ENCODE measurements at regions not wholly inside any gene's neighbourhood (a gene's known extent, or its start where the extent isn't known, plus 50 kb on each side); places are given as distances from the start of the nearest gene placed in this dataset.

- no peak overlapping the region for H3K27ac ChIP-seq (ENCODE audit: low read depth, low read length)
- H3K79me2 ChIP-seq (ENCODE audit: insufficient read depth, low read length): no peaks in the 10 kb centered on the region
- no peak overlapping the region for H3K4me2 ChIP-seq (ENCODE audit: low read length)
- H3K9me2 ChIP-seq (ENCODE audit: insufficient read depth): no peaks in the 10 kb centered on the region
- ChIA-PET RAD21 (ENCODE audit: low non-redundant PET in 1 of 2, low total read pairs in 2 of 2, uncharacterized antibody in 2 of 2, unreplicated experiment in 2 of 2) (no interaction called here), POLR2A (no interaction called here), CTCF (no interaction called here)
- H2AFZ ChIP-seq (ENCODE audit: low read depth, low read length, poor library complexity, severe bottlenecking): no peak overlapping the region
- no peaks in the 10 kb centered on the region for H3K9me3 ChIP-seq (ENCODE audit: control insufficient read depth in 1 of 2, insufficient read depth in 1 of 2, low read depth in 1 of 2, low read length in 2 of 2)
- 0 out of 4 replicates have a peak, but pooled peaks cover 0 to 3% of the 10 kb centered on the region in 2 experiments for H3K4me1 ChIP-seq (ENCODE audit: control insufficient read depth in 1 of 2, insufficient read depth in 2 of 2, low read length in 2 of 2)
- no peak overlapping the region for H3K9ac ChIP-seq (ENCODE audit: low read length)
- DNase-seq (ENCODE audit: low read depth, low spot score): no peak
- H4K20me1 ChIP-seq (ENCODE audit: insufficient read depth): no peaks in the 10 kb centered on the region
- intact Hi-C loops (cut with micrococcal nuclease): no loop called here
- H3K4me3 ChIP-seq (replicated peaks in 1 of 2; ENCODE audit: low read depth in 1 of 2, low read length in 2 of 2): no peak overlapping the region
- TF ChIP-seq TCF7L2 (IDR thresholded peaks at IDR 0.05; ENCODE audit: borderline replicate concordance, extremely low read depth, insufficient read depth, insufficient read length): no peak
- TF ChIP-seq ELF1 (IDR thresholded peaks at IDR 0.05; ENCODE audit: borderline replicate concordance, low read depth): no peak
- no peak for TF ChIP-seq POLR2AphosphoS5 (IDR thresholded peaks at IDR 0.05; ENCODE audit: low read depth, low read length)
- no peak for TF ChIP-seq ZFX (IDR thresholded peaks at IDR 0.05)
- TF ChIP-seq CEBPB (IDR thresholded peaks at IDR 0.05; ENCODE audit: low read depth): no peak
- TF ChIP-seq YY1 (IDR thresholded peaks at IDR 0.05; ENCODE audit: extremely low read depth, insufficient replicate concordance, low read depth, low read length): no peak
- no peak for TF ChIP-seq SIN3A (IDR thresholded peaks at IDR 0.05; ENCODE audit: low read depth)
- TF ChIP-seq EZH2 (IDR thresholded peaks at IDR 0.05): no peak
- no peak for TF ChIP-seq EGR1 (IDR thresholded peaks at IDR 0.05; ENCODE audit: low read depth)
- TF ChIP-seq EZH2phosphoT487 (IDR thresholded peaks at IDR 0.05; ENCODE audit: borderline replicate concordance): no peak
- TF ChIP-seq, protein P1, sequence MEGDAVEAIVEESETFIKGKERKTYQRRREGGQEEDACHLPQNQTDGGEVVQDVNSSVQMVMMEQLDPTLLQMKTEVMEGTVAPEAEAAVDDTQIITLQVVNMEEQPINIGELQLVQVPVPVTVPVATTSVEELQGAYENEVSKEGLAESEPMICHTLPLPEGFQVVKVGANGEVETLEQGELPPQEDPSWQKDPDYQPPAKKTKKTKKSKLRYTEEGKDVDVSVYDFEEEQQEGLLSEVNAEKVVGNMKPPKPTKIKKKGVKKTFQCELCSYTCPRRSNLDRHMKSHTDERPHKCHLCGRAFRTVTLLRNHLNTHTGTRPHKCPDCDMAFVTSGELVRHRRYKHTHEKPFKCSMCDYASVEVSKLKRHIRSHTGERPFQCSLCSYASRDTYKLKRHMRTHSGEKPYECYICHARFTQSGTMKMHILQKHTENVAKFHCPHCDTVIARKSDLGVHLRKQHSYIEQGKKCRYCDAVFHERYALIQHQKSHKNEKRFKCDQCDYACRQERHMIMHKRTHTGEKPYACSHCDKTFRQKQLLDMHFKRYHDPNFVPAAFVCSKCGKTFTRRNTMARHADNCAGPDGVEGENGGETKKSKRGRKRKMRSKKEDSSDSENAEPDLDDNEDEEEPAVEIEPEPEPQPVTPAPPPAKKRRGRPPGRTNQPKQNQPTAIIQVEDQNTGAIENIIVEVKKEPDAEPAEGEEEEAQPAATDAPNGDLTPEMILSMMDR (IDR thresholded peaks at IDR 0.05 in 2 of 3, conservative IDR thresholded peaks at IDR 0.05 in 1 of 3; ENCODE audit: borderline replicate concordance in 1 of 3, insufficient read depth in 1 of 3, low read depth in 2 of 3, low read length in 2 of 3): no peak
- TF ChIP-seq JUND (IDR thresholded peaks at IDR 0.05): no peak
- TF ChIP-seq SRF (IDR thresholded peaks at IDR 0.05; ENCODE audit: low read depth): no peak
- no peak for TF ChIP-seq CBX3 (IDR thresholded peaks at IDR 0.05; ENCODE audit: low read depth)
- no peak for TF ChIP-seq RAD21 (IDR thresholded peaks at IDR 0.05; ENCODE audit: low read depth)
- ATAC-seq: no peak
- no peaks in the 10 kb centered on the region for H3K36me3 ChIP-seq (ENCODE audit: control insufficient read depth in 1 of 2, insufficient read depth in 2 of 2, low read length in 2 of 2)
- H3K27me3 ChIP-seq (ENCODE audit: insufficient read depth, low read length): no peaks in the 10 kb centered on the region
- no TSS peak for BruUV-seq (replicated peaks)
Measured at GRCh38 chr5:174448041-174448440, 276.3 kb upstream of the MSX2 start.

All from HCT116 (cell line).